ENCODE measurements at regions not wholly inside any gene's neighbourhood (a gene's known extent, or its start where the extent isn't known, plus 50 kb on each side); places are given as distances from the start of the nearest gene placed in this dataset.

- BruUV-seq (replicated peaks), result no TSS peak
Measured at GRCh38 chr15:69957175-69957574, 140.5 kb downstream of the TLE3 start.

GRCh38 chr15:69958496-69959084 lies 139.1 kb downstream of the TLE3 start:
- H3K27me3 ChIP-seq (ENCODE audit: insufficient read depth, low read depth), result no peaks in the 10 kb centered on the region
- no peaks in the 10 kb centered on the region for H3K4me1 ChIP-seq (replicated peaks; ENCODE audit: insufficient read depth)
- no peaks in the 10 kb centered on the region for H3K36me3 ChIP-seq (ENCODE audit: low read depth)
- CTCF ChIA-PET, result no interaction called here
- no peak overlapping the region for H3K27ac ChIP-seq
- H2AFZ ChIP-seq, result no peak overlapping the region
- H3K79me2 ChIP-seq (ENCODE audit: low read depth), result no peaks in the 10 kb centered on the region
- no peaks in the 10 kb centered on the region for H3F3A ChIP-seq (ENCODE audit: insufficient read depth, low read depth)
- POLR2A ChIA-PET (ENCODE audit: unreplicated experiment), result no interaction called here
- no peaks in the 10 kb centered on the region for H4K20me1 ChIP-seq (ENCODE audit: insufficient read depth)
- H3K4me2 ChIP-seq, result no peak overlapping the region
- no peak for DNase-seq
- no TSS peak for BruUV-seq (replicated peaks)
- intact Hi-C loops (cut with micrococcal nuclease; ENCODE audit: unreplicated experiment), result no loop called here
- H3K9me3 ChIP-seq (ENCODE audit: insufficient read depth, low read depth), result no peaks in the 10 kb centered on the region
- TF ChIP-seq EZH2 (IDR thresholded peaks at IDR 0.05; ENCODE audit: low read depth) (no peak), CTCF (conservative IDR thresholded peaks at IDR 0.05) (no peak)
- H3K9me2 ChIP-seq (ENCODE audit: insufficient read depth), result no peaks in the 10 kb centered on the region
- no peak overlapping the region for H3K4me3 ChIP-seq

More at GRCh38 chr15:69957175-69957574, 140.5 kb downstream of the TLE3 start:
- no peaks in the 10 kb centered on the region for H3K4me1 ChIP-seq (replicated peaks; ENCODE audit: insufficient read depth)
- no peaks in the 10 kb centered on the region for H3F3A ChIP-seq (ENCODE audit: insufficient read depth, low read depth)
- H3K79me2 ChIP-seq (ENCODE audit: low read depth), result no peaks in the 10 kb centered on the region
- POLR2A ChIA-PET (ENCODE audit: unreplicated experiment), result no interaction called here
- H3K27ac ChIP-seq, result no peak overlapping the region
- H2AFZ ChIP-seq, result no peak overlapping the region
- TF ChIP-seq EZH2 (IDR thresholded peaks at IDR 0.05; ENCODE audit: low read depth) (no peak), CTCF (conservative IDR thresholded peaks at IDR 0.05) (no peak)
- no peak overlapping the region for H3K4me3 ChIP-seq
- H4K20me1 ChIP-seq (ENCODE audit: insufficient read depth), result no peaks in the 10 kb centered on the region
- intact Hi-C loops (cut with micrococcal nuclease; ENCODE audit: unreplicated experiment), result no loop called here
- H3K27me3 ChIP-seq (ENCODE audit: insufficient read depth, low read depth), result no peaks in the 10 kb centered on the region
- H3K9me2 ChIP-seq (ENCODE audit: insufficient read depth), result no peaks in the 10 kb centered on the region
- no peak for DNase-seq
- CTCF ChIA-PET, result no interaction called here
- H3K4me2 ChIP-seq, result no peak overlapping the region
- H3K9me3 ChIP-seq (ENCODE audit: insufficient read depth, low read depth), result no peaks in the 10 kb centered on the region
- no peaks in the 10 kb centered on the region for H3K36me3 ChIP-seq (ENCODE audit: low read depth)

- Histone ChIP-seq H3K4me1 (replicated peaks; ENCODE audit: insufficient read depth) (no peaks in the 10 kb centered on the region), H3K4me3 (no peak overlapping the region), H4K20me1 (ENCODE audit: insufficient read depth) (no peaks in the 10 kb centered on the region), H2AFZ (no peak overlapping the region), H3K9me3 (ENCODE audit: insufficient read depth, low read depth) (no peaks in the 10 kb centered on the region), H3K27me3 (ENCODE audit: insufficient read depth, low read depth) (no peaks in the 10 kb centered on the region), H3K9me2 (ENCODE audit: insufficient read depth) (no peaks in the 10 kb centered on the region), H3K4me2 (no peak overlapping the region), H3K27ac (no peak overlapping the region), H3F3A (ENCODE audit: insufficient read depth, low read depth) (no peaks in the 10 kb centered on the region), H3K36me3 (ENCODE audit: low read depth) (no peaks in the 10 kb centered on the region), H3K79me2 (ENCODE audit: low read depth) (no peaks in the 10 kb centered on the region)
- no peak for DNase-seq
- intact Hi-C loops (cut with micrococcal nuclease; ENCODE audit: unreplicated experiment), result no loop called here
- TF ChIP-seq EZH2 (IDR thresholded peaks at IDR 0.05; ENCODE audit: low read depth) (no peak), CTCF (conservative IDR thresholded peaks at IDR 0.05) (no peak)
- CTCF ChIA-PET, result no interaction called here
- BruUV-seq (replicated peaks), result no TSS peak
- POLR2A ChIA-PET (ENCODE audit: unreplicated experiment), result no interaction called here
Measured at GRCh38 chr15:69962561-69962960, 135.2 kb downstream of the TLE3 start.

Data from PC-9 (cell line).